ENCODE measurements at regions not wholly inside any gene's neighbourhood (a gene's known extent, or its start where the extent isn't known, plus 50 kb on each side); places are given as distances from the start of the nearest gene placed in this dataset.

DNA sequence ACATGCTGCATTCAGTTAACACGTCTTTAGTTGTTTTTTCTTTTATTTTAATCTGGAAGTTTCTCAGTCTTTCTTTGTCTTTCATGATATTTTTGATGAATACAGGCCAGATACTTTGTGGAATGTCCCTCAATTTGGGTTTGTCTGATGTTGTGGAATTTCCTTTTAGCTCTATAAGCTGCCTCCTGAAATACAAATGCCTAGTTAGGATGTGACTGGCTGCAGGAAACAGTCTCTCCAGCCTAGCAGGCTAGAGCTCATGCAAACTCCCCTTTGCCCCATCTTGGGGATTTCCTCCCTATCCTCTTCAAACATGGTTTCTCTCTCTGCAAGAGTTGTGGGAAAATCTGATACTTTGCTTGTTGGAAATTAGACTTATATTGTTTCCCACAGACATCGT, 89.3 kb upstream of the JAG1 start:
- intact Hi-C loops (cut with DNase I): no loop called here
- DNase-seq: no peak

DNA sequence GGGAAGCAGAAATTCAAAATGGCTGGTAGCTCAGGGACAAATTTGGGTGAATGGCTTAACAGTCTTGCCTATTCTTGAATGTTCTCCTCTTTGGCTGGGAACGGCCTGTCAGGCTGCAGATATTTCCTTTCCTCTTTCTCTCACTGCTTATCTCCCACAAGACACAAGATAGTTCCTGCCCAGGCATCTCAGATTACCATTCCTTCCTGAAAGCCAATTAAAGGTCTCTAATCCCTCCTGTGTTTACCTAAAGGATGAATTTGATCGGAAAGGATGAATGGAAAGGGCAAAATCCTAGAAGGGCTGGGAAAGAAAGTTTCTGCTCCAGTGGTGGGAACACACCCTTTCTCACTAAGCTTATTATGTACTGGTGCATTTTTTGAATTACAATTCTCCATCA, 95.9 kb upstream of the JAG1 start:
- DNase-seq: no peak
- intact Hi-C loops (cut with DNase I): no loop called here

- intact Hi-C loops (cut with DNase I): no loop called here
- no peak for DNase-seq
Observed at GRCh38 chr20:10770753-10771152, 97.0 kb upstream of the JAG1 start.

DNA sequence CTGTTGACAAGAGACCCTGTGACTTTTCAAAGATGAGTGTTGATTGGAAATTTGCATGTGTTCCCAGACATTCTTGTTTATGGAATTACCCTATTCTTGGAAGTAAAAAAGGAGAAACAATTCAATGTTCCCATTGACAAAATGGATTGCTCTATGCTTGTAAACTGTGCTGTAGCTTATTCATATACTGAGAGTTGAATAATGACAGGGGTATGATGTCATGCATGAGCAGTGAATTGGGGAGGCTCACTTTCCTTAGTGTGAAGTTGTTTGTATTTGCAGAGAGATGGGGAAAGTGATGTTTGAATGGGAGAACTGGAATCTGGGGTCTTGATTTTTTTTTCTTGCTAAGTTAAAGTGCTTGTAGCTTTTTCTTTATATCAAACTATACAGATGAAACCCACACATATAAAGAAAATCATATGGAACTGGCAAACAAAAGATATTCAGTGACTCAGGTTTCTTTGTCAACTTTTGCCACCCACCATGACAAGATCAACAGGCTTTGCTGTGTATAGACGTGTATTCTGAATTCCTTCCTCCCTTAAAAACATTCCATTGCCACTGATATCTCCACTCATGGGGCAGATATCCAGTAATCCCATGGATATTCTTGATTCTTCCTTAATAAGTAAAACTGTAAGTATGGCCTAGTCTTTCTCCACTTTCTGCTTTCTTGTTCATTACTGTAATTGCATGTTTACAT, 97.8 kb upstream of the JAG1 start:
- DNase-seq: no peak
- intact Hi-C loops (cut with DNase I): no loop called here

DNA sequence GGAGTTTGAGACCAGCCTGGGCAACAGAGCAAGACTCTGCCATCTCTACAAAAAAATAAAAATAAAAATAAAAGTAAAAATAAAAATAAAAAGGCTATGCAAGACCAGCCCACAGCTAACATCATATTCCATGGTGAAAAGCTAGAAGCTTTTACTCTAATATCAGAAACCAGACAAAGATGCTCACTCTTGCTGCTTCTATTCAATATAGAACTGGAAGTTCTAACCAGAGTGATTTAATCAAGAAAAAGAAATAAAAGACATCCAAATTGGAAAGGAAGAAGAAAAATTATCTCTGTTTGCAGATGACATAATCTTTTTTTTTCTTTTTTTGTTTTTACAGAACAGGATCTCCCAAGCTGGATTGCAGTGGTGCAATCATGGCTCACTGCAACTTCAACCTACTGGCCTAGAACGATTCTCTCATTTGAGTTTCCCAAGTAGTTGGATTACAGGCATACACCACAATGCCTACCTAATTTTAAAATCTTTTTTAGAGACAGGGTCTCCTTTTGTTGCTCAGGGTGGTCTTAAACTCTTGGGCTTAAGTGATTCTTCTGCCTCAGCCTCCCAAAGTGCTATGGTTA, 100.7 kb upstream of the JAG1 start:
- DNase-seq: no peak
- intact Hi-C loops (cut with DNase I): no loop called here

GRCh38 chr20:10777710-10778109, 103.9 kb upstream of the JAG1 start:
- intact Hi-C loops (cut with DNase I): no loop called here
- no peak for DNase-seq

GRCh38 chr20:10779911-10780310, 106.1 kb upstream of the JAG1 start:
- DNase-seq: no peak
- intact Hi-C loops (cut with DNase I): no loop called here

- intact Hi-C loops (cut with DNase I): no loop called here
- no peak for DNase-seq
Observed at GRCh38 chr20:10780901-10781300, 107.1 kb upstream of the JAG1 start.

DNA sequence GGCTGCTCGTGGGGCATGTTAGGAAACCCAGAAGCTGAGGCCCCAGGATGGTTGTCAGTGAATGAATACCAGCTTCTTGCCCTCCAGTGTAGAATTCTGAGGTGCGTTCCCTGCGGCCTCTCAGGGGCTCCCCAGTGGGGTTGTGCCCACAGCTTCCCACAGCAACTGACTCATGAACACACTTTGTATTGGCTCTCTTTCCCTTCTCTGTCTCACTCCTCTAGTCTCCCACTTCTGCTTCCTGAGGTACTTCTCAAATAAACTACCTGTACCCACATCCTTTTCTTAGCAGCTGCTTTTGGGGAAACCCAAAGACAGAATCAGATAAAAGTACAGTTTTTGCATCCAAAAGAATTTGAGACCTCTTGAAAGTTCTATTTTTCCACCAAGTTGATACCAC, 107.7 kb upstream of the JAG1 start:
- no peak for DNase-seq
- intact Hi-C loops (cut with DNase I): no loop called here

GRCh38 chr20:10783707-10784553, 110.1 kb upstream of the JAG1 start:
- no peak for DNase-seq
- intact Hi-C loops (cut with DNase I): no loop called here

DNA sequence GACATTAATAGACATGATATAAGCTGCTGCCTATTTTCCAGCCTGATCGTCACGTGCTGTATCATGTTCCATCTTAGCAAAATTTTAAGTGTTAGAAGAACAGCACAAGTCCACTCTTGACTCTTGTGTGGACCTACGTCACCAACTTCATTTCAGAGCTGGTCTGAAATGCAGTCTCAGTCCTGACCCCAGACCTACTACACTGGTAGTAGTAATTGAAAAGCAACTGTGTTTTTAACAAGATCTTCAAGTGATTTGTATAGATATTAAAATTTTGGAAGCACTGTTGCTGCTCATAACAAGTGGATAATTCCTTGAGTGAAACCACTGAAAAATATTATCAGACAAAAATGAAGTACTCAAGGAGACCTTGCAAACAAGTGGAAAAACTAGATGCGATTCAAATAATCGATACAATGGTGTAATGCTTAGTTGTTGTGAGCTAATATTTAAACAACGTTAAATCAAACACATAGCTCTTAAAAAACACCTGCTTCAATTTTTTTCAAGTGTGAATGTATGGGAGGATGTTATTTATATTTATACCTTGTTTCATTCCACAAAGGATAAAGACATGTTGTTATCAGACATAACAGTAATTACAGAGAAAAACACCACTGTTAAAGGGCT, 110.9 kb upstream of the JAG1 start:
- intact Hi-C loops (cut with DNase I): no loop called here
- DNase-seq: no peak

DNA sequence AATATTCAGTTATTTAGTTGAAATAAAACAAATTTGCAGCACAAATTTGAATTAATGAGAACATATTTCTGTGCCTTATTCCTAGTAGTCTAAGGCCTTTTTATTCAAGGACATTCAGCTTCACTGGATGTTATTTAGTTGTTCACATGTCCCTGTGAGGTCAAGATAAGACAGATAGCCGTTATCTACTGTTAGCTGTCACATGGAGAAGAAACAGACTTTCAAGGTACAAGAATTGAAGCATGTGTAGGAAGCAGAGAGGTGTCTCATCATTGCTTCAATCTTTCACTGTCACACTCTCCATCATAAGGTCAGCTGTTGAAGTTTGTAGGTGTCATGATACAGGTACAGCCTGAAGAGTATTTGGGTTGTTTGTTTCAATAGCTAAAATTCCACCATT, 112.9 kb upstream of the JAG1 start:
- DNase-seq: no peak
- intact Hi-C loops (cut with DNase I): no loop called here

GRCh38 chr20:10788055-10788454, 114.3 kb upstream of the JAG1 start:
- intact Hi-C loops (cut with DNase I): no loop called here
- DNase-seq: no peak

DNA sequence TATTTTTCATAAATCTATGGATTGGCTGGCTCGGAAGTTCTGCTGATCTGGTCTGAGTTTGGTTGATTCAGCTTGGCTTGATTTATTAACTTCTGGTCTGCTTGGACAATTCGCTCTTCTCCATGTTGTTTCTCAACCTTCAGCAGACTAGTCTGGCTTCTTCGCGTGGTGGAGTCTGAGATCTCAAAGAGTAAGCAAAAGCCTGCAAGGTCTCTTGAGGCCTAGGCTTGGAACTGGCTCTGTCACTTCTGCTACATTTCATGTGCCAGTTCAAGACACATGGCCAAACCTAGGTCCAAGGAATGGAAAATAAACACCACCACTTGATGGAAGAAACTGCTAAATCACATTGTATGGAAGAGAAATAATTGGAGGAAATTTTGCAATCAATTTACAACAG, 115.1 kb upstream of the JAG1 start:
- intact Hi-C loops (cut with DNase I): no loop called here
- DNase-seq: no peak

- intact Hi-C loops (cut with DNase I): no loop called here
- DNase-seq: no peak
Observed at GRCh38 chr20:10789386-10789785, 115.6 kb upstream of the JAG1 start.

DNA sequence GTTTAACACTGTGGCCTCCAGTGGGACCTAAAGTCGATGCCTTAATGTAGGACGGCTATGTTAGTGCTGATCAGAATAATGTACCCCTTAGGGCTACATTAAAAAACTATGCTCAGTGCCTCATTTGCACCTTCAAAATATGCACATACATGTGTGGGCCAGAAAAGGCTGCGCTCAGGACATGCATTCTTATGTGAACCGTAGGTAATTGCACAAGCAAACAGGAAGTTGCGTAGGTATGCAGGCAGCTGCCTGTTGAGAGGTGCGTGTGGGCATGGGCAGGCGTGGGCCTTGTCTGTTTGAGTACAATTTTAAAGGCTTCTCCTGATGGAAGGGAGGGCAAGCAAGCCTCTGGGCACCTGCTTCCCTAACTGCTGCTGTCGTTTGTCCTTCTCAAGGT, 116.2 kb upstream of the JAG1 start:
- intact Hi-C loops (cut with DNase I): no loop called here

DNA sequence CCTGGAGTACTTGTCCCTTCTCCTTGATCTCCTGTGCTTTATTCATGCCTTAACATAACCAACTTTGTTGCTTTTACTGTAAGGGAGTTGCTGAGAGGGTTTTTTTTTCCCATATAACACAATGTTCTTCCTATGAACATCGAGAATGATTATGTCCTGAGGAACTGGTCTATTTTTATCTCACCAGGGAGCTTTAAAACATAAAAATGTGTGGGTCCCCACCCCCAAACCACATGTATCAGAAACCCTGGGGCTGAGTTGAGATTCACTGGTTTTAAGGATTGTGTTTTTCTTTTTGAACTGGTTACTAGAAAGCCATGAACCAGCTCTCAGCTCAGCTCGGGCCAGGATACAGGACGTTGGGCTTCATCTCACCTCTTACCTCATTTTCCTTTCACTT, 118.5 kb upstream of the JAG1 start:
- intact Hi-C loops (cut with DNase I): no loop called here
- DNase-seq: no peak

More for the DNA sequence above, 116.2 kb upstream of the JAG1 start:
- DNase-seq: no peak

DNA sequence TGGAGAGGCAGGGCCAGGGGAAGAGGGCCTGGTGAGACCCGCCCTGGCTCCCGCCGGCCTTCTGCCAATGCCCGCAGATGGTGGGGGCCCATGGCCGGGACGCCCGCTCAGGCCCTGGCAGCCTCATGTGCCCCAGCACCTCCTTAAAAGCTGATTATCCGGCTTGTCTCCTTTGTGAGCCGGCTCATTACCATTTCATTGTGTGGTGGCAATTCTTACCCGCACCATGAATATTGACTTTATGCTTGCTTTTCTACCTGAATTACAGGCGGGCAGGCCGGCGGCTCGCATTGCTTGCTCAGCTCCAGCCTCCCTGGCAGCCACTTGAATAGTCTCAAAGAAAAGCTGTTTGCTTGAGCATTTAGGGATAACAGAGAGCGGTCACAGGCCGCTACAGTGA, 120.0 kb upstream of the JAG1 start:
- intact Hi-C loops (cut with DNase I): no loop called here
- DNase-seq: peak in 1 of 42 donors; percentile 4

DNA sequence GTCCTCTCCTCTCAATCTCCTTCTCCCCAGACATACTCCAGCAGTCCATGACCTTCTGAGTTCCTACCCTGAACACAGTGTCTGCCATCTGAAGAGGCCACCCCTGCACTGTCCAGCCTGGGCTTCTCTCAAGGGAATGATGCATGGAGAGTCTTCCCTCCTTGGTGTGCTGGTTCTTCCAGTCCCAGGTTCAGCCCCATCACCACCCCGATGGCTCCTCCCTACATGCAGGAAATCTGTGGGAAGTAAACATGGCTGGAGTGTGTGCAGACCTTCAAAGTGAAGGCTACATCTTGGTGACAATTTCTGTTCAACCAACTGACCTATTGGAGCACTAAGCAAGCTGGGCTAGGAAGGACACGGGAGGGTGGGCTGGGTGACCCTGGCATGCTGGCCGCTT, 121.0 kb upstream of the JAG1 start:
- DNase-seq: no peak
- intact Hi-C loops (cut with DNase I): no loop called here
